Trophoblast cell (in vitro differentiated cells and primary cell): ENCODE measurements at regions not wholly inside any gene's neighbourhood (a gene's known extent, or its start where the extent isn't known, plus 50 kb on each side); places are given as distances from the start of the nearest gene placed in this dataset.
"Not testable (repeated sequence)": the region's sequence is repeated elsewhere in the genome, so short reads cannot be mapped to it uniquely, and the experiment has no call there.

Experiments used
- DNase-seq, 2 donors: peaks; one replicate each; pipeline ENCODE4 v3.0.0-alpha.2; 2016
- H2AFZ ChIP-seq: 2 replicates; pipeline ENCODE4 v1.6.1; 2013; ENCODE audit warnings: low read length, moderate library complexity, mild to moderate bottlenecking; ENCODE audit not compliant: insufficient read depth, poor library complexity
- H2AK5ac ChIP-seq: 2 replicates; pipeline ENCODE4 v1.6.1; 2013; ENCODE audit warnings: mild to moderate bottlenecking, low read length
- H2BK120ac ChIP-seq: 2 replicates; pipeline ENCODE4 v1.6.1; 2013; ENCODE audit warnings: low read length, mild to moderate bottlenecking, moderate library complexity; ENCODE audit not compliant: insufficient read depth, poor library complexity
- H2BK12ac ChIP-seq: 2 replicates; pipeline ENCODE4 v1.6.1; 2013; ENCODE audit warnings: mild to moderate bottlenecking, low read length, moderate library complexity
- H2BK5ac ChIP-seq: 2 replicates; pipeline ENCODE4 v1.6.1; 2013; ENCODE audit warnings: low read length, low read depth, moderate library complexity, mild to moderate bottlenecking; ENCODE audit not compliant: poor library complexity
- H3K14ac ChIP-seq: 2 replicates; pipeline ENCODE4 v1.6.1; 2013; ENCODE audit warnings: mild to moderate bottlenecking, low read length
- H3K18ac ChIP-seq: 2 replicates; pipeline ENCODE4 v1.6.1; 2013; ENCODE audit warnings: mild to moderate bottlenecking, low read length
- H3K23ac ChIP-seq: 2 replicates; pipeline ENCODE4 v1.6.1; 2013; ENCODE audit warnings: low read length
- H3K27ac ChIP-seq: 2 replicates; pipeline ENCODE4 v1.5.1; 2013; ENCODE audit warnings: low read depth, mild to moderate bottlenecking, inconsistent platforms, low read length, moderate library complexity
- H3K27me3 ChIP-seq: 2 replicates; pipeline ENCODE4 v1.6.1; 2013; ENCODE audit warnings: inconsistent platforms, mild to moderate bottlenecking, low read length, moderate library complexity; ENCODE audit not compliant: insufficient read depth
- H3K36me3 ChIP-seq, 2 experiments: 1 replicate in 1 of 2; 2 replicates in 1 of 2; pipeline ENCODE4 v1.6.1; 2013; ENCODE audit warnings: low read length in 2 of 2, mild to moderate bottlenecking in 2 of 2, moderate library complexity in 1 of 2; ENCODE audit not compliant: insufficient read depth in 2 of 2, control insufficient read depth in 1 of 2
- H3K4ac ChIP-seq: 2 replicates; pipeline ENCODE4 v1.6.1; 2013; ENCODE audit warnings: low read depth, mild to moderate bottlenecking, low read length, moderate library complexity
- H3K4me1 ChIP-seq, 2 experiments: 1 replicate in 1 of 2; 2 replicates in 1 of 2; pipeline ENCODE4 v1.6.1; 2013; ENCODE audit warnings: low read length in 2 of 2, mild to moderate bottlenecking in 2 of 2, moderate library complexity in 1 of 2; ENCODE audit not compliant: insufficient read depth in 2 of 2, control insufficient read depth in 1 of 2
- H3K4me2 ChIP-seq: 2 replicates; pipeline ENCODE4 v1.6.1; 2013; ENCODE audit warnings: inconsistent platforms, mild to moderate bottlenecking, low read length, moderate library complexity
- H3K4me3 ChIP-seq: 2 replicates; pipeline ENCODE4 v1.5.1; 2013; ENCODE audit warnings: mild to moderate bottlenecking, low read depth, low read length, inconsistent platforms
- H3K79me1 ChIP-seq: one replicate; pipeline ENCODE4 v1.6.1; 2013; ENCODE audit warnings: low read length
- H3K79me2 ChIP-seq: 2 replicates; pipeline ENCODE4 v1.6.1; 2013; ENCODE audit warnings: low read length, mild to moderate bottlenecking; ENCODE audit not compliant: control insufficient read depth, insufficient read depth, poor library complexity
- H3K9ac ChIP-seq: 2 replicates; pipeline ENCODE4 v1.6.1; 2013; ENCODE audit warnings: mild to moderate bottlenecking, low read length
- H3K9me3 ChIP-seq: 2 replicates; pipeline ENCODE4 v1.6.1; 2013; ENCODE audit warnings: low read depth, mild to moderate bottlenecking, control low read depth, inconsistent platforms, low read length; ENCODE audit not compliant: insufficient read depth
- H4K12ac ChIP-seq: 2 replicates; pipeline ENCODE4 v1.6.1; 2013; ENCODE audit warnings: low read depth, mild to moderate bottlenecking, low read length, moderate library complexity
- H4K8ac ChIP-seq: 2 replicates; pipeline ENCODE4 v1.6.1; 2013; ENCODE audit warnings: low read depth, mild to moderate bottlenecking, low read length, moderate library complexity
- H4K91ac ChIP-seq: one replicate; pipeline ENCODE4 v1.6.1; 2013; ENCODE audit warnings: low read depth, mild to moderate bottlenecking, low read length, moderate library complexity
- WGBS: extraction: QIAGEN DNeasy Blood & Tissue Kit; methylation state at CpG from one replicate; pipeline ENCODE4 v1.1.7; 2013; ENCODE audit warnings: missing lambda C conversion rate; ENCODE audit not compliant: insufficient read length, insufficient coverage; ENCODE audit errors: extremely low coverage; 5-methylcytosine and 5-hydroxymethylcytosine counted together

GRCh38 chr16:13385156-13386040, 484.0 kb downstream of the SHISA9 start:
- not testable (repeated sequence) for H2BK12ac ChIP-seq, H3K4me1 ChIP-seq, H3K18ac ChIP-seq, H3K79me2 ChIP-seq, H3K27ac ChIP-seq, H3K9me3 ChIP-seq, DNase-seq, H3K4ac ChIP-seq, H3K14ac ChIP-seq, H3K23ac ChIP-seq, H3K79me1 ChIP-seq, H4K91ac ChIP-seq, H3K9ac ChIP-seq, H4K8ac ChIP-seq, H2AK5ac ChIP-seq, H2BK120ac ChIP-seq, H3K36me3 ChIP-seq, H3K4me2 ChIP-seq, H3K27me3 ChIP-seq, H2AFZ ChIP-seq, H3K4me3 ChIP-seq, H2BK5ac ChIP-seq, H4K12ac ChIP-seq
- WGBS: no CpG with 5 or more reads among the region's 1 CpG

- Histone ChIP-seq H2AK5ac (no peak overlapping the region), H3K79me1 (no peaks in the 10 kb centered on the region), H2BK120ac (no peak overlapping the region), H4K12ac (no peak overlapping the region), H3K4me3 (no peak overlapping the region), H4K8ac (no peak overlapping the region), H2AFZ (no peak overlapping the region), H3K18ac (no peak overlapping the region), H3K4me2 (no peak overlapping the region), H2BK12ac (no peak overlapping the region), H3K4me1 (no peaks in the 10 kb centered on the region), H3K4ac (no peak overlapping the region), H2BK5ac (no peak overlapping the region), H3K36me3 (no peaks in the 10 kb centered on the region), H3K9me3 (peaks cover 1% of the 10 kb centered on the region), H3K27ac (no peak overlapping the region), H3K9ac (no peak overlapping the region), H3K14ac (no peak overlapping the region), H4K91ac (no peak overlapping the region), H3K79me2 (no peaks in the 10 kb centered on the region), H3K23ac (no peak overlapping the region), H3K27me3 (no peaks in the 10 kb centered on the region)
- no CpG with 5 or more reads among the region's 7 CpGs for WGBS
- DNase-seq: no peak
These were observed 488.9 kb downstream of the SHISA9 start for GRCh38 chr16:13390093-13390985.

GRCh38 chr16:13390986-13391305, 489.5 kb downstream of the SHISA9 start:
- H3K4ac ChIP-seq: no peak overlapping the region
- H4K8ac ChIP-seq: no peak overlapping the region
- H3K27ac ChIP-seq: no peak overlapping the region
- H3K14ac ChIP-seq: no peak overlapping the region
- H4K12ac ChIP-seq: no peak overlapping the region
- H3K9ac ChIP-seq: no peak overlapping the region
- H2BK12ac ChIP-seq: no peak overlapping the region
- no peak overlapping the region for H3K18ac ChIP-seq
- no peak overlapping the region for H3K4me3 ChIP-seq
- H3K27me3 ChIP-seq: no peaks in the 10 kb centered on the region
- peaks cover 1% of the 10 kb centered on the region for H3K9me3 ChIP-seq
- no peaks in the 10 kb centered on the region for H3K79me2 ChIP-seq
- H3K4me1 ChIP-seq: no peaks in the 10 kb centered on the region
- no peaks in the 10 kb centered on the region for H3K79me1 ChIP-seq
- no peak overlapping the region for H2AK5ac ChIP-seq
- no peak overlapping the region for H4K91ac ChIP-seq
- no peak overlapping the region for H2BK120ac ChIP-seq
- no peak overlapping the region for H2BK5ac ChIP-seq
- no peak overlapping the region for H3K23ac ChIP-seq
- H2AFZ ChIP-seq: no peak overlapping the region
- no peaks in the 10 kb centered on the region for H3K36me3 ChIP-seq
- DNase-seq: no peak
- no peak overlapping the region for H3K4me2 ChIP-seq

- H3K4me3 ChIP-seq: no peak overlapping the region
- DNase-seq: no peak
- no peak overlapping the region for H3K18ac ChIP-seq
- H3K27ac ChIP-seq: no peak overlapping the region
- no peaks in the 10 kb centered on the region for H3K79me2 ChIP-seq
- no peaks in the 10 kb centered on the region for H3K27me3 ChIP-seq
- no peak overlapping the region for H3K14ac ChIP-seq
- no peak overlapping the region for H4K8ac ChIP-seq
- no peaks in the 10 kb centered on the region for H3K36me3 ChIP-seq
- no peak overlapping the region for H2BK120ac ChIP-seq
- H3K23ac ChIP-seq: no peak overlapping the region
- H2AFZ ChIP-seq: no peak overlapping the region
- H2AK5ac ChIP-seq: no peak overlapping the region
- H2BK5ac ChIP-seq: no peak overlapping the region
- WGBS: no CpG with 5 or more reads among the region's 3 CpGs
- H3K4me1 ChIP-seq: no peaks in the 10 kb centered on the region
- H4K12ac ChIP-seq: no peak overlapping the region
- no peak overlapping the region for H4K91ac ChIP-seq
- no peak overlapping the region for H3K4me2 ChIP-seq
- H3K9ac ChIP-seq: no peak overlapping the region
- peaks cover 1% of the 10 kb centered on the region for H3K9me3 ChIP-seq
- no peak overlapping the region for H3K4ac ChIP-seq
- H3K79me1 ChIP-seq: no peaks in the 10 kb centered on the region
- H2BK12ac ChIP-seq: no peak overlapping the region
These were observed 489.9 kb downstream of the SHISA9 start for GRCh38 chr16:13391337-13391736.
